ENCODE measurements at regions not wholly inside any gene's neighbourhood (a gene's known extent, or its start where the extent isn't known, plus 50 kb on each side); places are given as distances from the start of the nearest gene placed in this dataset.

- Histone ChIP-seq H3K4me3 (no peak overlapping the region), H3K27ac (no peak overlapping the region), H3K4me1 (no peaks in the 10 kb centered on the region), H3K36me3 (no peaks in the 10 kb centered on the region), H3K27me3 (no peaks in the 10 kb centered on the region), H3K9me3 (no peaks in the 10 kb centered on the region)
- intact Hi-C loops (cut with DNase I): no loop called here
- TF ChIP-seq, protein P1, sequence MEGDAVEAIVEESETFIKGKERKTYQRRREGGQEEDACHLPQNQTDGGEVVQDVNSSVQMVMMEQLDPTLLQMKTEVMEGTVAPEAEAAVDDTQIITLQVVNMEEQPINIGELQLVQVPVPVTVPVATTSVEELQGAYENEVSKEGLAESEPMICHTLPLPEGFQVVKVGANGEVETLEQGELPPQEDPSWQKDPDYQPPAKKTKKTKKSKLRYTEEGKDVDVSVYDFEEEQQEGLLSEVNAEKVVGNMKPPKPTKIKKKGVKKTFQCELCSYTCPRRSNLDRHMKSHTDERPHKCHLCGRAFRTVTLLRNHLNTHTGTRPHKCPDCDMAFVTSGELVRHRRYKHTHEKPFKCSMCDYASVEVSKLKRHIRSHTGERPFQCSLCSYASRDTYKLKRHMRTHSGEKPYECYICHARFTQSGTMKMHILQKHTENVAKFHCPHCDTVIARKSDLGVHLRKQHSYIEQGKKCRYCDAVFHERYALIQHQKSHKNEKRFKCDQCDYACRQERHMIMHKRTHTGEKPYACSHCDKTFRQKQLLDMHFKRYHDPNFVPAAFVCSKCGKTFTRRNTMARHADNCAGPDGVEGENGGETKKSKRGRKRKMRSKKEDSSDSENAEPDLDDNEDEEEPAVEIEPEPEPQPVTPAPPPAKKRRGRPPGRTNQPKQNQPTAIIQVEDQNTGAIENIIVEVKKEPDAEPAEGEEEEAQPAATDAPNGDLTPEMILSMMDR (IDR thresholded peaks at IDR 0.05): no peak
- no peak for TF ChIP-seq POLR2A (IDR thresholded peaks at IDR 0.05)
- 57 to 67% (median 63%) methylated on average over 9 to 10 of the region's 10 CpGs for WGBS, 4 donors
- ATAC-seq (no peak), DNase-seq (no peak)
Measured at GRCh38 chr4:164700471-164700870, 53.5 kb upstream of the SMIM31 start.

GRCh38 chr4:164701665-164702064 is 52.3 kb upstream of the SMIM31 start:
- ATAC-seq (no peak), DNase-seq (no peak)
- no peaks in the 10 kb centered on the region for H3K27me3 ChIP-seq
- no peaks in the 10 kb centered on the region for H3K4me1 ChIP-seq
- no peak overlapping the region for H3K27ac ChIP-seq
- WGBS, 4 donors: 33 to 42% (median 36%) methylated on average over 4 of the region's 4 CpGs
- TF ChIP-seq, protein P1 (IDR thresholded peaks at IDR 0.05): no peak
- TF ChIP-seq POLR2A (IDR thresholded peaks at IDR 0.05): no peak
- H3K36me3 ChIP-seq: no peaks in the 10 kb centered on the region
- H3K9me3 ChIP-seq: no peaks in the 10 kb centered on the region
- intact Hi-C loops (cut with DNase I): no loop called here
- no peak overlapping the region for H3K4me3 ChIP-seq

All from heart left ventricle (tissue), 16 donors.